Lower leg skin (tissue), 3 donors: ENCODE measurements at regions not wholly inside any gene's neighbourhood (a gene's known extent, or its start where the extent isn't known, plus 50 kb on each side); places are given as distances from the start of the nearest gene placed in this dataset.

Experiments used
- CTCF ChIP-seq, 3 donors: fragments of 450-650 bp; IDR thresholded peaks; one replicate each; pipeline ENCODE4 v1.5.1; 2016; ENCODE audit warnings: antibody characterized with exemption in 3 of 3, mild to moderate bottlenecking in 3 of 3, moderate library complexity in 2 of 3
- POLR2A ChIP-seq, 2 donors: fragments of 450-650 bp; IDR thresholded peaks; one replicate each; pipeline ENCODE4 v1.6.1; 2016 to 2017; ENCODE audit warnings: antibody characterized with exemption in 2 of 2, mild to moderate bottlenecking in 1 of 2, moderate library complexity in 1 of 2

GRCh38 chr20:58129721-58130151 lies 98.7 kb downstream of the ANKRD60 start:
- TF ChIP-seq CTCF (IDR thresholded peaks at IDR 0.05) (no peak), POLR2A (IDR thresholded peaks at IDR 0.05) (no peak)
